ENCODE measurements at regions not wholly inside any gene's neighbourhood (a gene's known extent, or its start where the extent isn't known, plus 50 kb on each side); places are given as distances from the start of the nearest gene placed in this dataset.

- Mint-ChIP-seq H3K36me3 (ENCODE audit: insufficient read depth, unreplicated experiment) (no peaks in the 10 kb centered on the region), H3K9me3 (ENCODE audit: unreplicated experiment) (no peaks in the 10 kb centered on the region), H3K4me3 (ENCODE audit: unreplicated experiment) (no peak overlapping the region), H3K27me3 (ENCODE audit: insufficient read depth, unreplicated experiment) (no peaks in the 10 kb centered on the region), H3K4me1 (ENCODE audit: low read depth, unreplicated experiment) (no peaks in the 10 kb centered on the region), H3K27ac (ENCODE audit: unreplicated experiment) (no peak overlapping the region)
- H3K27me3 ChIP-seq (replicated peaks; ENCODE audit: control insufficient read depth, insufficient read depth, low read length): no peaks in the 10 kb centered on the region
- no peak for DNase-seq
- BruUV-seq (replicated peaks): no TSS peak
- CTCF ChIA-PET: interaction anchor here (0.6 kb wide), 1 partner anchor 57 kb away, joined by 3 read pairs; no protein-coding TSS in a partner anchor
- no peak for TF ChIP-seq CTCF (IDR thresholded peaks at IDR 0.05; ENCODE audit: insufficient read depth in 1 of 2, low read depth in 1 of 2, low read length in 1 of 2, severe bottlenecking in 1 of 2, unreplicated experiment in 1 of 2)
- intact Hi-C loops (cut with micrococcal nuclease; ENCODE audit: unreplicated experiment): loop anchor here (2.0 kb wide), 1 partner anchor 64 kb away; no protein-coding TSS in a partner anchor
- no peaks in the 10 kb centered on the region for H3K36me3 ChIP-seq (ENCODE audit: control insufficient read depth, insufficient read depth, low read length)
- H3K4me1 ChIP-seq: no peaks in the 10 kb centered on the region
- no peaks in the 10 kb centered on the region for H3K9me3 ChIP-seq
- POLR2A ChIA-PET: no interaction called here
- no peak overlapping the region for H3K4me3 ChIP-seq (ENCODE audit: low read depth, low read length)
These were observed 120.7 kb upstream of the SERP2 start for GRCh38 chr13:44252938-44253337.

- no peaks in the 10 kb centered on the region for H3K4me1 ChIP-seq
- Mint-ChIP-seq H3K27me3 (ENCODE audit: insufficient read depth, unreplicated experiment) (no peaks in the 10 kb centered on the region), H3K36me3 (ENCODE audit: insufficient read depth, unreplicated experiment) (no peaks in the 10 kb centered on the region), H3K9me3 (ENCODE audit: unreplicated experiment) (no peaks in the 10 kb centered on the region), H3K4me3 (ENCODE audit: unreplicated experiment) (no peak overlapping the region), H3K27ac (ENCODE audit: unreplicated experiment) (no peak overlapping the region), H3K4me1 (ENCODE audit: low read depth, unreplicated experiment) (no peaks in the 10 kb centered on the region)
- no peak overlapping the region for H3K4me3 ChIP-seq (ENCODE audit: low read depth, low read length)
- TF ChIP-seq CTCF (IDR thresholded peaks at IDR 0.05; ENCODE audit: insufficient read depth in 1 of 2, low read depth in 1 of 2, low read length in 1 of 2, severe bottlenecking in 1 of 2, unreplicated experiment in 1 of 2): no peak
- no TSS peak for BruUV-seq (replicated peaks)
- DNase-seq: no peak
- intact Hi-C loops (cut with micrococcal nuclease; ENCODE audit: unreplicated experiment): no loop called here
- ChIA-PET POLR2A (no interaction called here), CTCF (interaction anchor here (0.6 kb wide), 1 partner anchor 19 kb away, joined by 3 read pairs; no protein-coding TSS in a partner anchor)
- no peaks in the 10 kb centered on the region for H3K27me3 ChIP-seq (replicated peaks; ENCODE audit: control insufficient read depth, insufficient read depth, low read length)
- no peaks in the 10 kb centered on the region for H3K9me3 ChIP-seq
- no peaks in the 10 kb centered on the region for H3K36me3 ChIP-seq (ENCODE audit: control insufficient read depth, insufficient read depth, low read length)
These were observed 117.8 kb upstream of the SERP2 start for GRCh38 chr13:44255771-44256364.

GRCh38 chr13:44257796-44258195, 115.8 kb upstream of the SERP2 start:
- ChIA-PET CTCF (no interaction called here), POLR2A (no interaction called here)
- H3K27ac Mint-ChIP-seq (ENCODE audit: unreplicated experiment): no peak overlapping the region
- Histone ChIP-seq H3K36me3 (ENCODE audit: control insufficient read depth, insufficient read depth, low read length) (no peaks in the 10 kb centered on the region), H3K4me3 (ENCODE audit: low read depth, low read length) (no peak overlapping the region), H3K27me3 (replicated peaks; ENCODE audit: control insufficient read depth, insufficient read depth, low read length) (no peaks in the 10 kb centered on the region), H3K4me1 (no peaks in the 10 kb centered on the region), H3K9me3 (no peaks in the 10 kb centered on the region)
- no peak overlapping the region for H3K4me3 Mint-ChIP-seq (ENCODE audit: unreplicated experiment)
- DNase-seq: no peak
- no peaks in the 10 kb centered on the region for H3K36me3 Mint-ChIP-seq (ENCODE audit: insufficient read depth, unreplicated experiment)
- intact Hi-C loops (cut with micrococcal nuclease; ENCODE audit: unreplicated experiment): no loop called here
- TF ChIP-seq CTCF (IDR thresholded peaks at IDR 0.05; ENCODE audit: insufficient read depth in 1 of 2, low read depth in 1 of 2, low read length in 1 of 2, severe bottlenecking in 1 of 2, unreplicated experiment in 1 of 2): no peak
- no TSS peak for BruUV-seq (replicated peaks)
- H3K9me3 Mint-ChIP-seq (ENCODE audit: unreplicated experiment): no peaks in the 10 kb centered on the region
- no peaks in the 10 kb centered on the region for H3K4me1 Mint-ChIP-seq (ENCODE audit: low read depth, unreplicated experiment)
- H3K27me3 Mint-ChIP-seq (ENCODE audit: insufficient read depth, unreplicated experiment): no peaks in the 10 kb centered on the region

Measured in Caco-2 (cell line).